Neuron (in vitro differentiated cells): ENCODE measurements at regions not wholly inside any gene's neighbourhood (a gene's known extent, or its start where the extent isn't known, plus 50 kb on each side); places are given as distances from the start of the nearest gene placed in this dataset.
A peak's percentile ranks its signal among the peaks of the same experiment; 100 is the strongest.

Experiments
- H2AFZ ChIP-seq: one replicate; pipeline ENCODE4 v1.6.1; 2013; ENCODE audit warnings: low read depth, mild to moderate bottlenecking, inconsistent platforms, low read length, moderate library complexity
- H3K27me3 ChIP-seq: one replicate; pipeline ENCODE4 v1.6.1; 2013; ENCODE audit warnings: low read length; ENCODE audit not compliant: insufficient read depth
- H3K36me3 ChIP-seq: one replicate; pipeline ENCODE4 v1.6.1; 2013; ENCODE audit warnings: low read length; ENCODE audit not compliant: insufficient read depth
- H3K4me1 ChIP-seq: one replicate; pipeline ENCODE4 v1.6.1; 2013; ENCODE audit warnings: low read length; ENCODE audit not compliant: insufficient read depth
- H3K4me3 ChIP-seq: 2 replicates; pipeline ENCODE4 v1.5.1; 2013; ENCODE audit warnings: mild to moderate bottlenecking, low read length, moderate library complexity
- H3K9me3 ChIP-seq: one replicate; pipeline ENCODE4 v1.6.1; 2013; ENCODE audit warnings: low read length

- Histone ChIP-seq H3K27me3 (no peaks in the 10 kb centered on the region), H3K36me3 (no peaks in the 10 kb centered on the region), H3K4me1 (no peaks in the 10 kb centered on the region)
Observed at GRCh38 chr6:71139249-71139648, 149.4 kb upstream of the OGFRL1 start.

GRCh38 chr6:71153755-71154325 is 134.8 kb upstream of the OGFRL1 start:
- no peak overlapping the region for H3K4me3 ChIP-seq
- H3K36me3 ChIP-seq = no peaks in the 10 kb centered on the region
- peaks cover 3% of the 10 kb centered on the region for H3K4me1 ChIP-seq
- H3K9me3 ChIP-seq = no peaks in the 10 kb centered on the region
- H2AFZ ChIP-seq = peak overlapping the region; percentile 54
- H3K27me3 ChIP-seq = no peaks in the 10 kb centered on the region

More at GRCh38 chr6:71139249-71139648, 149.4 kb upstream of the OGFRL1 start:
- no peak overlapping the region for H2AFZ ChIP-seq
- H3K9me3 ChIP-seq = peaks cover 2% of the 10 kb centered on the region
- no peak overlapping the region for H3K4me3 ChIP-seq

GRCh38 chr6:71157345-71157744 is 131.3 kb upstream of the OGFRL1 start:
- Histone ChIP-seq H3K4me3 (no peak overlapping the region), H3K9me3 (no peaks in the 10 kb centered on the region), H3K36me3 (no peaks in the 10 kb centered on the region), H3K27me3 (no peaks in the 10 kb centered on the region), H2AFZ (no peak overlapping the region), H3K4me1 (peaks cover 3% of the 10 kb centered on the region)

GRCh38 chr6:71164890-71165289 is 123.7 kb upstream of the OGFRL1 start:
- no peak overlapping the region for H3K4me3 ChIP-seq
- no peaks in the 10 kb centered on the region for H3K4me1 ChIP-seq
- no peak overlapping the region for H2AFZ ChIP-seq
- H3K27me3 ChIP-seq = no peaks in the 10 kb centered on the region
- no peaks in the 10 kb centered on the region for H3K36me3 ChIP-seq
- H3K9me3 ChIP-seq = no peaks in the 10 kb centered on the region

GRCh38 chr6:71168233-71168765 is 120.3 kb upstream of the OGFRL1 start:
- H3K4me3 ChIP-seq = no peak overlapping the region
- H3K4me1 ChIP-seq = no peaks in the 10 kb centered on the region
- no peaks in the 10 kb centered on the region for H3K36me3 ChIP-seq

GRCh38 chr6:71171497-71172070 is 117.0 kb upstream of the OGFRL1 start:
- Histone ChIP-seq H3K4me1 (no peaks in the 10 kb centered on the region), H3K4me3 (no peak overlapping the region), H3K36me3 (no peaks in the 10 kb centered on the region), H3K27me3 (no peaks in the 10 kb centered on the region), H2AFZ (no peak overlapping the region), H3K9me3 (no peaks in the 10 kb centered on the region)

More at GRCh38 chr6:71168233-71168765, 120.3 kb upstream of the OGFRL1 start:
- H3K9me3 ChIP-seq = no peaks in the 10 kb centered on the region
- H3K27me3 ChIP-seq = no peaks in the 10 kb centered on the region
- no peak overlapping the region for H2AFZ ChIP-seq

GRCh38 chr6:71179249-71179885 is 109.2 kb upstream of the OGFRL1 start:
- Histone ChIP-seq H3K4me3 (no peak overlapping the region), H3K27me3 (no peaks in the 10 kb centered on the region), H3K9me3 (no peaks in the 10 kb centered on the region), H2AFZ (peak overlapping the region; percentile 4), H3K36me3 (no peaks in the 10 kb centered on the region), H3K4me1 (peaks cover 6% of the 10 kb centered on the region)

- H3K27me3 ChIP-seq = no peaks in the 10 kb centered on the region
- H3K4me3 ChIP-seq = no peak overlapping the region
- H3K9me3 ChIP-seq = no peaks in the 10 kb centered on the region
- no peak overlapping the region for H2AFZ ChIP-seq
- peaks cover 6% of the 10 kb centered on the region for H3K4me1 ChIP-seq
- no peaks in the 10 kb centered on the region for H3K36me3 ChIP-seq
Observed at GRCh38 chr6:71181565-71181964, 107.0 kb upstream of the OGFRL1 start.

- no peak overlapping the region for H3K4me3 ChIP-seq
- H3K9me3 ChIP-seq = no peaks in the 10 kb centered on the region
- H3K27me3 ChIP-seq = no peaks in the 10 kb centered on the region
- no peaks in the 10 kb centered on the region for H3K36me3 ChIP-seq
- H2AFZ ChIP-seq = no peak overlapping the region
- peaks cover 3% of the 10 kb centered on the region for H3K4me1 ChIP-seq
Observed at GRCh38 chr6:71187141-71187540, 101.5 kb upstream of the OGFRL1 start.

GRCh38 chr6:71190809-71191208 is 97.8 kb upstream of the OGFRL1 start:
- Histone ChIP-seq H3K4me1 (peaks cover 3% of the 10 kb centered on the region), H3K4me3 (no peak overlapping the region), H2AFZ (no peak overlapping the region), H3K27me3 (no peaks in the 10 kb centered on the region), H3K9me3 (no peaks in the 10 kb centered on the region), H3K36me3 (no peaks in the 10 kb centered on the region)

GRCh38 chr6:71194724-71195123 is 93.9 kb upstream of the OGFRL1 start:
- no peaks in the 10 kb centered on the region for H3K9me3 ChIP-seq
- H3K4me3 ChIP-seq = no peak overlapping the region
- no peak overlapping the region for H2AFZ ChIP-seq
- no peaks in the 10 kb centered on the region for H3K27me3 ChIP-seq
- H3K36me3 ChIP-seq = no peaks in the 10 kb centered on the region
- peaks cover 4% of the 10 kb centered on the region for H3K4me1 ChIP-seq

- Histone ChIP-seq H3K4me1 (peaks cover 12% of the 10 kb centered on the region), H3K36me3 (no peaks in the 10 kb centered on the region), H3K27me3 (no peaks in the 10 kb centered on the region), H3K9me3 (no peaks in the 10 kb centered on the region), H2AFZ (no peak overlapping the region), H3K4me3 (no peak overlapping the region)
Observed at GRCh38 chr6:71197267-71197666, 91.3 kb upstream of the OGFRL1 start.

GRCh38 chr6:71197780-71198179 is 90.8 kb upstream of the OGFRL1 start:
- Histone ChIP-seq H3K9me3 (no peaks in the 10 kb centered on the region), H3K4me1 (peaks cover 12% of the 10 kb centered on the region), H2AFZ (no peak overlapping the region), H3K36me3 (no peaks in the 10 kb centered on the region), H3K27me3 (no peaks in the 10 kb centered on the region), H3K4me3 (no peak overlapping the region)
